ENCODE measurements at regions not wholly inside any gene's neighbourhood (a gene's known extent, or its start where the extent isn't known, plus 50 kb on each side); places are given as distances from the start of the nearest gene placed in this dataset.

GRCh38 chr4:100083289-100083688, 107.0 kb downstream of the DDIT4L start:
- DNase-seq: no peak

- DNase-seq: no peak
Observed at GRCh38 chr4:100082852-100083251, 107.4 kb downstream of the DDIT4L start.

- DNase-seq: no peak
Observed at GRCh38 chr4:100081491-100081890, 108.8 kb downstream of the DDIT4L start.

DNA sequence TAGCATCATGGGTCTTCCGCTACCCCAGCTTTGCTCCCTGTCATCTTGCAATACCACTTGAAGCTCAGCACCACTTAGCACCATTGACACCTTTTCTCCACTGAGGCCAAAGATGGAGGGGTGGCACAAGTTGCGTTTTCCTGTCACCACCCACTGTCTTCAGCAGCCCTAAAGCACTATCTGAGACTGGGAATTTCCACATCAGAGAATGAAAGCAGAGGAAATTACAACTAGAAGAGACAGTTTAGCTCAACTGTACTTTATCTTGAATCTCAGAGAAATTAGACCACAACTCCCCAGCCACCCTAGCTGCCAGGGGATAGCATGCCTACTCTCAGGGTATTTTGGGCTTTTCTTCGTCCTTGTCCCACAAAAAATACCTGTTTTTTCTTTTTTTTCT, 111.0 kb downstream of the DDIT4L start:
- DNase-seq: no peak

DNA sequence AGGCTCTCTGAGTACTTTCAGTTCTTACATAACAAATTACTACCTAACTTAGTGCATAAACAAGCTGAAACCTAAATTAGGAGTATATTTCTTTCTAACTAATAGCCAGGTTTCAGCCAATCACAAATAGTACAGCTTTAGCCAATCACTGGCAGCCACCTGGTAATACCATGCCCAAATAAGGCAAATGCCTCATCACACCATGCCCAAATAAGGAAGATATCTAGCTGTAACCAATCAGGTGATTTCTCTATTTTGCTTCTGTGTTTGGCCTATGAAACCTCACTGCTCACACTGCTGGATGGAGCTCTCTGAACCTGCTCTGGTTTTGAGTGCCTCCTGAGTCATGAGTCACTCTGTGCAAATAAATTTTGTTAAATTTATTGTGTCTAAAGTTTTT, 113.5 kb downstream of the DDIT4L start:
- no peak for DNase-seq

GRCh38 chr4:100075486-100076270, 114.6 kb downstream of the DDIT4L start:
- no peak for DNase-seq

DNA sequence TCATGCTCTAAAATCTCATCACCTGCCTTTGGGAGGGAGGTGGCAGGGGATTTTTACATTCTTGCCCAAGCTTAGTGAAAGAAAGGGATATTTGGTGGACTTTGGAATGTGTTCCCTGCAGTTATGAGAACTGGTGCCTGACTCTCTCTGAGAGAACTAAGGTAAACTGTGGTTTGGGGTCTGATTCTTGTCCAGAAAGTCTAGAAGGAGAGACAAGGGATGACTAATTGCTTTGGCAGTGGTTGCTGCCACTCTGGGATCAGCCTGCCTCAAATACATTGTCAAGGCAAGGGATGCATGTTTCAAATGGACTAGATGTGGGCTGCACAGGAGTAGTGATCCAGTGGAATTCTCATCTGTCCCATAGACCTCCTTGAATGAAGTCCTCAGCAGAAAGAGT, 115.2 kb downstream of the DDIT4L start:
- DNase-seq: no peak

GRCh38 chr4:100071506-100071905, 118.8 kb downstream of the DDIT4L start:
- DNase-seq: no peak

DNA sequence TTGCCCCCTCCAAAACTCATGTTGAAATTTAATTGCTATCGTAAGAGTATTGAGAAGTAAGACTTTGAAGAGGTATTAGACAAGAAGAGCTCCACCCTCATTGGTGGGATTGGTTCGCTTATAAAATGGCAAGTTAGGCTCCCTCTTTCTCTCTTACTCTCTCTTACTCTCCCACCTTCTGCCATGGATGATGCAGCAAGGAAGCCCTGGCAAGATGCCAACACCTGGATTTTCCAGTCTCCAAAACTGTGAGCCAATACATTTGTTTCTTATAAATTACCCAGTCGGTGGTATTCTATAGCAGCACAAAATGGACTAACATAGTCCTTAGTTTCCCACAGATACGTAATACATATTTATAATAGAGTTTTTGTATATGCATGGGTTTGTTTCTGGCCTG, 119.4 kb downstream of the DDIT4L start:
- no peak for DNase-seq

DNA sequence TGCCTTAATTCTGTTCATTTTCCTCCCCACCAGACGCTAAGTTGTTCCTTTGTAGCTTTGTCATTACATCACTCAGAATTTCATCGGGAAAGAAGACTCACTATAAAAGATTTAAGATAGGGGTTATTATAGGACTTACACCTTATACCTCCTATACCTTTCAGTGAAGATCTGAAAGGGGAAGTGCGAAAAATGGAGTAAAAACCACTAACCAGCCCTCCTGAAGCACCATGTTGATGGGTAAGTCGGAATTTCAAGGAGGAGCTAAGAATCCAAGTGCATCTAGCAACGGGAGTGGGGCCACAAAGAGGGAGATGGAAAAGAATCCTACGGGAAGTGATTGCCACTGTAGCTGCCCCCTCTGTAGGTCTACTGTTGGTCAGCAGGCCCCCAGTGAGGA, 119.1 kb upstream of the H2AZ1 start:
- no peak for DNase-seq

GRCh38 chr4:100067255-100067654, 117.2 kb upstream of the H2AZ1 start:
- DNase-seq: no peak

DNA sequence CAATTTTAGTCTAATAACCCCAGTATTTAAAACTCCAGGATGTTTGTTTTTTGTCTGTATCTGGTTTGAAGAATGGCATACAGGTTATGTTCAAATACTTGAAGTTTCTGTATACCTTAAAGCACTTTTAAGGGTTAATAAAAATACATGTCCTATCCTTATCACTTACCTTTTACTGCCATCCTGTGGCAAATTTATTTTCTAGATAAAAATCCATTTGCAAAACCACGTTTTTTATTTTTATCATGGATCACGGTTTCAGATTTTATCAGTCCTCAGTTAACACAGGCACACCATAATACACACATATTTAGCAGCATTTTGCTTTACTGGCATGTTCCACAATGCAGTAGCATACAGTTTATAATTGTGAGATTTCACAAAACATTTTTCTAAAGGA, 113.3 kb upstream of the H2AZ1 start:
- DNase-seq: no peak

- DNase-seq: no peak
Observed at GRCh38 chr4:100062921-100063320, 112.8 kb upstream of the H2AZ1 start.

- no peak for DNase-seq
Observed at GRCh38 chr4:100061835-100062234, 111.8 kb upstream of the H2AZ1 start.

DNA sequence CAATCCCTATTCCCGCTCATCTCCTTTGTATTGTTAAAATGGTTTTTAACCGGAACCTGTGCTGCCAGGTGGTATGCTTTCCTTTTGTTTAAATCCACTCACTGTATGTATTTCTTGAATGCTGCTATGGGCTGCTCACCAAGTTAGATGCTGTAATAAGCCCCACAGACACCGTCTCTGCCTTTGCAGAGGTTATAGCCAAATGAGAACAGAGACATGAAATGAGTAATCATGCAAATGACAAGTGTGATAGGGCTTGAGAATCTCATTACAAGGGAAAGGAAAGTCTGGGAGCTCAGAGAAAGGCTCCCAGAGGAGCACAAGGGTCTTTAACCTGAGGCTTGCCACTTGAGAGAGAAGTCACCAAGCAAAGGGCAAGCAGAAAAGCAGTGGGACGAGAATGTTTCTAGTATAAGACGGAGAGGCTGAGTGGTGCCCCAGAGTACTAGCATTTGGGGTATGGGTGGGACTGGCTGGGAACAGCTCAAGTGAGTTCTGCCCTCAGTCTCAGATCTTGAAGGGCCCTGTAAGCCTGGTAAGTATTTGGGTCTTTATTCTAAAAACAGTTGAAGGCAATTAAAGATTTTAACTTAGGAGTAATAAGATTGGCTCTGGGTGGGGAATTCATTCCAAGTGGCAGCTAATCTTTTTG, 110.8 kb upstream of the H2AZ1 start:
- DNase-seq: no peak

DNA sequence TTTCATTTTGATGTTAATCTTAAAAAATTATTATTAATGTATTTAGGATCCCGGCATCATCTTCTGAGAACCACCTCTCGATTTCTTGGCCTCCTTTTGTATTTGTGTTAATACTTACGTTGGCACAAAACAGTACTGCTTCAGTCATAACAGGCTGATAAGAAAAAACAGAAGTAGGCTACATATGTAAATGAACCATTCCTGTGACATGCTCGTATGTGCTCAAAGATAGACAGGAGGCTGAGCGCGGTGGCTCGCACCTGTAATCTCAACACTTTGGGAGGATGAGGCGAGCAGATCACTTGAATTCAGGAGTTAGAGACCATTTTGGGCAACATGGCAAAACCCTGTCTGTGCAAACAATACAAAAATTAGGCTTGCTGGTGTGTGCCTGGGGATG, 109.4 kb upstream of the H2AZ1 start:
- no peak for DNase-seq

- DNase-seq: no peak
Observed at GRCh38 chr4:100056701-100057100, 106.6 kb upstream of the H2AZ1 start.

- no peak for DNase-seq
Observed at GRCh38 chr4:100054071-100054470, 104.0 kb upstream of the H2AZ1 start.

DNA sequence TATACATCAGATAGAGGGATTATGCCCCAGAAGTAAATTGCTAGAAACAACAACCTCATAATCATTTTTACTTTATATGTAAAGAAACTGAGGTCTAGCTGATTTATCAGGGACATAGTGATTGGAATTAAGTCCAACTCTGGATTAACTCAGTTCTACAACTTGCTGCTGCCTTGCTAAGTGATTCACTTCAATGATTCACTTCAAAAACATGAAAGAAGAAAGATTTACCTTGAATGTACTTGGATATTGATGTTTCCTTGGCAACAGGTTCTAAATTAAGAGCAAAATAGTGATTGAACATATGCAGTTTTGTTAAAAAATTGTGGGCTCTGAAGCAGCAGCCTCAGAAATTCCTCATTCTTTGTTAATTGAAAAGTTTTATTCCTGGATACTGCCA, 99.8 kb upstream of the H2AZ1 start:
- DNase-seq: no peak

DNA sequence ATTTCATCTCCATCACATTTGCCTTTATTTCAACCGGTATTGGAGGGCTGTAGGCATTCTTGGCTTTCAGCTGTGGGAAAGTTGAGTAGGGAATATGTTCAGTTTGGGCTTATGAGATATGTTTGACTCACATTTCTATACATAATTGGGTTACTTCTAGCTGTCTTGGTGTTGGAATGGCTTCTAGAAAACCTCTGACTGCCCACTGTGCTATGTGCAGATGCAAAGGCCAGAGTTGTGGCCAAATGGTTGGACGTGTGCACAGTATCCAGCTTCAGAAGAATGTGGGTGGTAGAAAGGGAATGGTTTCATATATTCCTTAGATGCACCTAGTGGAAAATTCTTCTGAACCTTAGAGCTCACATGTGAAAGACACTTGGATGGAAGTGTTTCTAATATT, 92.6 kb upstream of the H2AZ1 start:
- no peak for DNase-seq

GRCh38 chr4:100042235-100042634, 92.2 kb upstream of the H2AZ1 start:
- DNase-seq: no peak

GRCh38 chr4:100041646-100042045, 91.6 kb upstream of the H2AZ1 start:
- no peak for DNase-seq

GRCh38 chr4:100034023-100034664, 84.1 kb upstream of the H2AZ1 start:
- DNase-seq: no peak

- no peak for DNase-seq
Observed at GRCh38 chr4:100026066-100026465, 76.0 kb upstream of the H2AZ1 start.
